T1000 (cell line): ENCODE measurements at regions not wholly inside any gene's neighbourhood (a gene's known extent, or its start where the extent isn't known, plus 50 kb on each side); places are given as distances from the start of the nearest gene placed in this dataset.
"Not testable (repeated sequence)": the region's sequence is repeated elsewhere in the genome, so short reads cannot be mapped to it uniquely, and the experiment has no call there.

Experiments
- DNase-seq: peaks from one replicate; lab custom pipeline; 2025; ENCODE audit warnings: mixed read lengths; lab: John Stamatoyannopoulos, UW

DNA sequence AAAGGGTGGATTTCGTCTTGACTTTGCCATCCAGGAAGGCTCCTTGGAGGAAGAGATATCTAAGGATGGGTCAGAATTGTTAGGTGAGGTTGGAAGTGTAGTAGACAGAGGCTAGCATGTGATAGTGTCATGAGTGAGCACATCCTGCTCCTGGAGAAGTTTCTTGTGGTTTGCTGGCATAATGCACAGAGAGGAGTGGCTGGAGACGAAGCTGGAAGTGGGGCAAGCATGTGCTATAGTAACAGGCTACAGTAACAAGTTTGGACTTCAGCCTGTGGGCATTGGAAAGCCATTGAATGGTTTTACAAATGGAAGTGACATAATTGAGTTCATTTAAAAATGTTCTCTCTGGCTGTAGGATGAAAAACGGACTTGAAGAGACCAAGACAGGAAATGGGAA, 175.6 kb upstream of the VWC2 start:
- no peak for DNase-seq

DNA sequence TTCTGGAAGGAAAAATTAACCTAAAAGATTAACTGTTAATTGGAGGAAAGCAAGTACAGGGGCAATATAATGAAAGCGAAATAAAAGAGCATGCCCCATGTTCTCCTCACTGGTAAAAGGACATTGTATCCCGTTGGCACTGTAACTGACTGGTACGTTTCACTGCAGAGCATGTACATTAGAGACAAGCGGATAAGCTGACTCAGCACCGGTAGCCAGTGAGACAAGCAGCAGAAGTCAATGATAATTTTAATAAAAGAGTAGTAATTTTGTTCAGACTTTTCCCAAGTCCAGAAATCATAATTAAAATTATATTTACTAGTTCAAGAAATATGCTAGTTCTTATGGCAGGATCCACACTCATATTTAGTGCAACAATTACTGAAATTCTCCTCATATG, 161.5 kb upstream of the VWC2 start:
- no peak for DNase-seq

DNA sequence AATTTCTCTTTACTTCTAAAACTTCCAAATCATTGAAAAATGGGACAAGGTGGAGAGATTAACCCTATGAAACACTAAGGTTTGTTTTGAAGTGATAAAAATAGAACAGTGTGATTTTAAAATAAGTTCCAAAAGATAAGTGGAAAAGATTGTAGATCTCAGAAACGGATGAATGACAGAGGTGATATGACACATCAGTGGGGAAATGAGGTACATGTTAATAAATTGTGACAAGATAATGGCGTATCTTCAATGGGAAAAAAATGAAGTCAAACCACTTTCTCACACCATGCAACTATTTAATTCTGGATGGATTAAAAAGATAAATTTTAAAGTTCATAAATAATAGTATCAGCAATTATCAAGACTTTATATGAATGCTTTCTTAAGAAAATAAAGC, 159.7 kb upstream of the VWC2 start:
- no peak for DNase-seq

DNA sequence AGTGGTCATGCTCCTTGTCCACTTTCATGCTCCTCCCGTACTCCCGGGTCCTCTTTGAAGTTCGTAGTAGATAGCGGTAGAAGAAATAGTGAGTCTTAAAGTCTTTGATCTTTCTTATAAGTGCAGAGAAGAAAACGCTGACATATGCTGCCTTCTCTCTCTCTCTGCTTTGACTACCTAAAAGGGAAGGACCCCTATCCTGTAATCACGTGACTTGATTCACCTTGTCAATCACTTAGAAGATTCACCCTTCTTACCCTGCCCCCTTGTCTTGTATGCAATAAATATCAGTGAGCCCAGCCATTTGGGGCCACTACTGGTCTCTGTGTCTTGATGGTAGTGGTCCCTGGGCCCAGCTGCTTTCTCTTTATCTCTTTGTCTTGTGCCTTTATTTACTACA, 158.5 kb upstream of the VWC2 start:
- not testable (repeated sequence) for DNase-seq

DNA sequence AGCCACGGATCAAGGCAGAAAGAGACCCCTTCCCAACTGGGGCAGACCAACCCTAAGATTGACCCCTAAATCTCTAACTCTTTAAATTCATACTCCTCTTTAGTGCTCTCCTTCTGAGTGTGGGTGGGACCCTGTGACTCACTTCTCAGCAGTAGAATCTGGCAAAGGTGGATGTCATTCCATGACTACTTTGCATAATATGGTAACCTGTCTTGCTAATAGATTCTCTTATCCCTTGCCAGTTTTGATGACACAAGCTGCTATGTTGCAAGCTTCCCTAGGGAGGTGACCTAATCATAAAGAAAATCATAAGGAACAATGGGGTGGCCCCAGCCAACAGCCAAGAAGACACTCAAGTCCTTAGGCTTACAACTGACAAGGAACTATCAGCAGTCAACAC, 155.4 kb upstream of the VWC2 start:
- no peak for DNase-seq

DNA sequence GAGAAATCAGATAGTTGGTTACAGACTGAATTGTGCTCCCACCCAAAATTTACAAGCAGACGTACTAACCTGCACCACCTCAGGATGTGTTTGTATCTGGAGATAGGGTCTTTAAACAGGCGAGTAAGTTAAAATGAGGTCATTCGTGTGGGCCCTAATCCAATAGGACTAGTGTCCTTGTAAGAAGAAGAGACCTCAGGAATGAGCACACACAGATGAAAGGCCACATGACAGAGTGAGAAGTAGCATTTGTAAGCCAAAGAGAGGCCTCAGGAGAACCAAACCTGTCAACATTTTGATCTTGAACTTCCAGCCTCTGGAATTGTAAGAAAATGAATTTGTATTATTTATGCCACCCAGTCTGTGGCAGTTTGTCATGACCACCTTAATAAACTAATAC, 149.5 kb upstream of the VWC2 start:
- DNase-seq, result no peak

DNA sequence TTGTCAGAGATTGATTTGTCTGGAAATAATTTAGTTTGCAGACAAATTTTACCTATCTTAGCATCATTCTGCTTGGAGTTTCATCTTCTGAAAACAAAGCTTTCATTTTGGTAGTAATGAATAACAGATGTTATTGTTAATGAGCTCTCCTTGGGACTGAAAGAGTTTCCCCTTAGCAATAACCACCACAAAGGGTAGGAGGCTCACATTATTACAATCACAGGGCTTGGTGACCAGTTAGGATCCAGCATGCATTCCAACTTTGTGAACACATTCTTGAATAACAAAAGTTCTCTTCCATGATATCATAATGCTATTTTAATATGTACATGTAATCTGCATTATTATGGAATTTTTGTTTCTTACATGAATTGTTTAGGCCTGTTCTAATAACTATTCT, 148.8 kb upstream of the VWC2 start:
- no peak for DNase-seq

DNA sequence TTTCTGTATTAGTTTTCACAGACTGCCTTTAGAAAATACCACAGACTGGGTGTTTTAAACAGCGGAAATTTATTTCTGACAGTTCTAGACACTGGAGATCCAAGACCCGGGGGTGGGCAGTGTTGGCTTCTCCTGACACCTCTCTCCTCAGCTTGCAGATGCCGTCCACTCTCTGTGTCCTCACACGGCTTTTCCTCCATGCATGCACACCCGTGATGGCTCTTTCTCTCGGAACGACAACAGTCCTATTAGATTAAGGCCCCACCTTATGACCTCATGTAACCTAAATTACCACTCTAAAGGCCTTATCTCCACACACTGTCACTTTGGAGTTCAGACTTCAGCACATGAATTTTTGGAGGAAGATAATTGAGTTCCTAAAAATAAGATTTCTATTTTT, 142.9 kb upstream of the VWC2 start:
- no peak for DNase-seq

DNA sequence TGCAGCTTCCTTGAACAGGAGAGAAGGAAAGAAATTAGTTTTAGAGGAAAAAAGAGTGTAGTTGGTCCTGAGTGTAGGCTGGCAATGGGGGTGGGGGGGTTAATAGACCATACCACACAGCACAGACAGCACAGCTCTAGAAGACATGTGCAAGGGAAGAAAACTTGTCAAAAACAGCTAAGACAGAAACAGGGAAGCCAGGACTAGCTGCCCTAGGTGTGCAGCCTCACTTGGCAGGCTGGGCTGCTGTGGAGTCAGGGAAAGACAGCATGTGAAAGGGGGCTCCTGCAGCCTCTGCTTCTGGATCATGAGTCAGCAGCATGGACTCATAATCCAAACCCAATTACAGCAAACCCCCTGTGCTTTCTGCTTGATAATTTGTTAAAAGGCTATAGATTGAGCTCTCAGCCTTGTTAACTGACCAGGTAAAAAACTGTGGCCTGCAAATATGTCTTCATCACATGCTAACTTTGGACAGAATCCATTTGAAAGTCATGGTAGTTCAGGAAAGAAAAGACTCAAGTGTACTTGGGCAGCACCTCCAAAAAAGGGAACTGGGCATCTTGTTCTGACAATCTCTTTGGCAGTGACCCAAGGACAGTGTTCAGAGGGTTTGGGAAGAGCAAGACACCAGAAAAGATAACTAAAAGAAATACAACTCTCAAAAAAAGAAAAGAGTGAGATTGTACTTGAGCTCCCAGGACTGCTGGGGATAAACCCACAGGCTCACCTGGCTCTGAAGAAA, 142.2 kb upstream of the VWC2 start:
- DNase-seq, result no peak

DNA sequence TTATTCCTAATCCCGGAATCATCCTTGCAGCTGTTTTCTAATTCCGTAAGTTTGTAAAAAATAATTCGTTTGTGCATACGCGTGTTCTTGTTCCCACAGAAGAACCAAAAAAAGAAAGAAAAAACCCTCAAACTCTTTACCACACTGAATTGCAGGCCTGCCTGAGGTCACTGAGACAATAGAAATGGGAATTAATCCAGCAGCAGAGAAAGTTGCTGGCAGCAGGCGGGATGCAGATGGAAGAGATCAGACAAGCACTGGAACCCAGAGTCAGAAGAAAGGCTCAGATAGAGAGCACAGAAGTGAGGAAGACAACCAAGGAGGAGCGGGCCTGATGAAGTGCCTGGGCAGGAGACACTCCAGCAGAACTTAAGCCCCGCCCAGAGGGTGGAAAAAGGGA, 141.5 kb upstream of the VWC2 start:
- DNase-seq, result no peak

DNA sequence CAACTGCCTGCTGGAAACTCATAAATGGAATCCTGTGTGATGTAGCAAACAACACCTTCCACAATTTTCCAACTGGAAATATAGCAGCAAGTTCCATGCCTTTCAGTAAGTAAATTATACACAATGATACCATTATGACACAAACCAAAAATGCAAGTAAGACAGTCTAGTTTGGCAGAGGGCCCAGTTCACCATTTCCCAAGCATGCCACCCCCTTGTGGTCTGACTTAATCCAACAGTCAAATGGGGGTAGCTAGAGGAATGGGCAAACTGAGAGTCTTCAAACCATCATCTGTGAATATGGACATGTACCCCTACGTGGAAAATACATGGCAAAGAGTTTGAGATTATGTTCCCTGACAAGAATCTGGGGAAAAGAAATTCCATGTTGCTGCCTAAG, 137.6 kb upstream of the VWC2 start:
- DNase-seq, result no peak

DNA sequence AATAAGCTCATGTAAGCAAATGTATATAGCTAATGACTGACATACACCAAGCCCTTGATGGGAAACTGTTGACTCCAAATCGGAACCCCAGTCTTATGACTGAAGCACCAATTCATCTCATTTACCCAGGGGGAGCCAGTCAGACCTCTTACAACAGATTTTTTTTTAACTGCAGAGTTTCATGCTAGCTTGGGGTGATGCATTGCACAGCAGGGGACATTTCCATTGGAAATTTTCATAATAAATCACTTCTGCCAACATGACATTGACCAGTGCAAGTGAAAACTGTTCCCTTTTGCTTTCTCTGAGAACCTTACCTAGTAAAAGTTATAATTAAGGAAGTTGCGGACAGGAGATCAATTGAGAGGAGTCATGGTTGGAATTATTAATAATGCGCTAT, 137.0 kb upstream of the VWC2 start:
- no peak for DNase-seq

DNA sequence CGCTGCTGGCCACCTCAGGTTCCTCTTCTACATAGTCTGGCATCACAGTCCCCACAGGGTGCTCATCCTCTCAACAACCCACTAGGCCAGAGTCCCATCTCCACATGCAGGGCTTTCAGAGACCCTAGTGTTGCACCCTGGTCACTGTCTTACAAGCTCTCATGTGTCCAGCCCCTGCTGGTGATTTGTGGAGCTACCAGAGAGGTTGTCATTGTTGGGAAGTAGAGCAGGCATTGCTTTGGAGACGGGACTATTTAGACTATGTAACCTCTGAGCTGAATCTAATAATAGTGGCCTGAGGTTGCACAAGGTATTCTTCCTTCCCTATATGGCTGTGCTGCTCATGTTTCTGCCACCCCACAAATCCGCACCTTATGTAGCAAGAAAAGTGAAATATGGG, 135.3 kb upstream of the VWC2 start:
- no peak for DNase-seq

DNA sequence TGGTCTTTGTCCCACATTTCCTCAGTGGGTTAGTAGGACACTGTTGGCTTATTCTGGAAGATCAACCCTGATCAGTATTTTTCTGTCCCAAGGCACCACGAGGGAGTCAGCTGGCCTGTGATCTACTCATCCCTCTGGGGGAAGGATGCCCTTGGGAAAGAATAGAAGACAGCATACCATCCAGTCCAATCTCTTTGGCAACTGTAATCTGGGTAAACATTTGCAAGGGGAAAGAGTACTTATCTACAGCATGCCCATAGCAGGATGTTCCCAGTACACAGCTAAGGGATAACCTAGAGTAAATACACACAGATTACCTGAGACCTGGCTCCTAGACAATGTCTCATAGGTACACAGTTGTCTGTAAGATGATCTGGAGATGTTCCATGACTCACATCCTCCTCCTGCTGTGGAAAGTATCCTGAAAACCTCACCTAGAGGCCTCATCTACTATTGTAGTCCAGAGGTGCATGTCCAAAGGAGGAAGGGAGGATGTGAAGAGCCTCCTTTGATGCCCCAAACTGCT, 134.3 kb upstream of the VWC2 start:
- no peak for DNase-seq

DNA sequence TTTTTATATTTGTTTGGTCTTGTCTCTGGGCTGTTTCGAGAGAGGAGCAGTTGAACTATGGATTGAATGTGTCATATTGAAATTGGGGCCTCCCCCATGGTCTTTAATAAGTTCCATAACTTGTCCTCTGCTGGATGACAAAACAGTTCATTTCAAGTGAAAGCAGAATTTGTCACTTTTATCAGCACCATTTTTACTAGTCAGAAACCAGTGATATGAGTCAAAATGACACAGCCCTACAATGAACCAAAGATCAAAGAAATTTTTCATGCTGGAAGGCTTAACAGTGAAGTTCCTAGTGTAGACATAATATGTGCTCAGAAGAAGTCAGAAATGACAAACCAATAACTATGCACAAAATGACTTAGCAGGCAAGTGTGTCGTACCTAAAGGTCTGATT, 133.6 kb upstream of the VWC2 start:
- DNase-seq, result no peak

DNA sequence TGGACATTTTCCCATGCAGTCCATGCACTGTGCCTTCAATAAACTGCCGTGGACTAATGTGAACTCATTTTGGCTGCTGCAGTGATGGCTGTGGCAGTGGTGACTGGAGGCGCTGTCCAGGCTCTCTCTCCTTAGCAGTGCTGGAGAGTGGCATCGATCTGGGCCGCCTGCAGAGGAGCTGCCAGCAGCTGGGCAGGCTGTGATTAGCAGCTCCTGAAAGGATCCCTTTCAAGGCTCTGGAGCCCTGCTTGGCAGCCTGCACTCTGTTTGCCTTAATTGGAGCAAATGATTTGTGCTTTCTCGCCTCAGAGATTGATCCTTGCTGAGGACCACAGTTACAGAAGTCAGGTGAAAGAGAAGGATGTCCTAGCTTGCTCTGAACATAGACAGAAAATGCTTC, 130.1 kb upstream of the VWC2 start:
- DNase-seq, result no peak

DNA sequence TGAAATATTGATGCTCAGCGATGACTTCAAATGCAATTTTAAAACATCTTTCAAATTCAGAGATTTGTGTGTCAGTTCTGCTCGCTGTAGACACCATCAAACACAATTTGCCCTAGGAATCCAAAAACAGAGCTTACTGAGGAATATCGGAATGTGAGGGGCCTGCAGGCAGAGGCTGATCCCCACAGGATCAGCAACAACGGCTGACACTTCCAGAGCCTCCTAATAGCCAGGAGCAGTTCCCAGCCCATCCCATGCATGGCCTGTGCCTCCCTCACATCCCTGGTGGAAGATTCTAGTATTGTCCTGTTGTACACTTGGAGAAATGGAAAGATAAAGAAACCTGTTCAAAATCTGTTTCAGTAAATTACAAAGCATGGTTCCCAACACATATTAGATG, 129.7 kb upstream of the VWC2 start:
- no peak for DNase-seq

DNA sequence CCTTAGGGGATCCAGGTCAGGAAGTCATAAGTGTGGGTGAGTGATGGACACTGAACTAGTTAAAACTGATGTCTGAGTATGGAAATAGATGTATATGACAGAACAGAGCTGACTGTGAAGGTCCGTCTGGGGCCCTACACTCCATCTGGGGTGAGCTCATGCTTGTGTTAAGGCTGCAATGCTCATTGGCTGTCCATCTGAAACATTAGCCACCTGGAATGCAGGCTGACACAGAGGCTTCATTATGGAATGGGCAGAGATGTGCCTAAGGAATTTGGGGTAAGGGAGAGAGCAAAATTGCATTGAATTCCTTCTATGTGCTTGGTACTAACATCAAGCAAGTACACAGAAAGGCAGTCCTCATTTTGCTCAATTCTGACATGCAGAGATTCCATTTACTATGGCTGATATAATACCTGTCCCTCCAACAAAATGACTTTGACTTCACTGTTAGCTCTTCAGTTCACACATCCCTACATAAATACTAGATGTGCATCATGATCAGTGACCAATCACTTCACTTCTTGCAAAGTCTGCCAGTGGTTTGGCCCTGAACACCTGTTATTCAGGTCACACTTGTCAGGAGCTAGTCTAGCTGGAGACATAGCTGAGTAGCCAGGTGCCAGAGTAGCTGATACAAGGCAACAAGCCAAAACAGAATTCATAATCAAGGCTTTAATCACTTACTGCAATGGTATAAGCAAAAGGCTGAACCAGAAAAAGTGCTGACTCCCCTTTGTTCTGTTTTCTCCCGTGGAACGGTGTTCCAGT, 128.9 kb upstream of the VWC2 start:
- no peak for DNase-seq

DNA sequence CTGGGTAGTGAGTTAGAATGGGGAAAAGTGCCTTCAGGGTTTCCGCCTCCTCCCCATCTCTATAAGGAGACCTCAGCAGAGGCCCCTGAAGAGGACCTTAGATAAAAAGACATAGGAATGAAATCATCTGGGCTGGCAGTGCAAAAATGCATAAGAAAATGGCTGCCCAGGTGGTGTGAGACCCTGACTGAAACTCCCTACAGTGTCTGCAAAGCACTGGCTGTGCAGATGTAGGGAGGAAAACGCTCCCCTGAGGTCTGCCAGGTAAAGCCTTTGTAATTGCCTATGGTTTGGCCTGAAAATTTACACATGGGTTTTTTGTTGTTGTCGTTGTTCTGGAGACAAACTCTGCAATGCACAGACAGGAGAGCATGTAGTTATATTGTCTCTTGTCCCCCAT, 128.1 kb upstream of the VWC2 start:
- DNase-seq, result no peak

DNA sequence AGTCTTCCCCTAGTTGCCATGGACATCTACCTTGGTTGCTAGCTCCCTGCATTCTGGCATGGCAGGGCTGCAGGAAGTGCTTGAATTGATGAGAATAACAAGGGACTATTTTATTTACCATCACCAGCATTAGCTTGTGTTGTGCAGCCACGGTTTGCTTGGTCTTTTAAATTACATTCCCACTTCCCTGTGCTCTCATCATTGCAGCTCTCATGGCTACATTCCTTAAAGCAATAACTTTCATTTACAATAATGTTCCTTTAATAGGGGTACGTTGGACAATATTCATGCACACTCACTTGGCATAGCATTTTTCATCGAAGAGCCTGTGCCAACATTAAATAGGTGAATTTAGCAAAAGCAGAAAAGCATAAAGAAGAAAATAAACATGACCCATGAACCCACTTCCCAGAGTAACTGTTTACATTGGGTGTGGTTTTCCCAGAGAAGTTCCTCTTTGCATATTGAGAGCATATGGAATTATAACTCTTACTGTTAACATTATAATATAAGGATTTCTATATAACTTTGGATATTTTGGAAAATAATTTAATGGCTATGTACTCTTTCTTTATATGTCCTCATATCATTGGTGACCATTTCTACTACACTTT, 113.2 kb upstream of the VWC2 start:
- DNase-seq, result no peak

DNA sequence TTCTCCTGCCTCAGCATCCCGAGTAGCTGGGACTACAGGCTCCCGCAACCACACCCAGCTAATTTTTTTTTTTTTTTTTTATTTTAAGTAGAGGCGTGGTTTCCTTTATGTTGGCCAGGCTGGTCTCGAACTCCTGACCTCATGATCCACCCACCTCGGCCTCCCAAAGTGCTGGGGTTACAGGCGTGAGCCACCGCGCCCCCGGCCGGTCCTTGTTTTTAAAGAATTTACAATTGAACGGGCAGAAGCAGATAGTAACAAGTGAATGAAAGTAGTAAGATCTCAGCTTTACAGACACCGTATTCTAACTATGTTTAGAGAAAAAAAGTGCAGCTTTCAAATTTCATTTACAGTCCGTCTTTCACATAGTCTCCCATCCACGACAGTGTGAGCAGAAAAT, 112.5 kb upstream of the VWC2 start:
- DNase-seq, result no peak

DNA sequence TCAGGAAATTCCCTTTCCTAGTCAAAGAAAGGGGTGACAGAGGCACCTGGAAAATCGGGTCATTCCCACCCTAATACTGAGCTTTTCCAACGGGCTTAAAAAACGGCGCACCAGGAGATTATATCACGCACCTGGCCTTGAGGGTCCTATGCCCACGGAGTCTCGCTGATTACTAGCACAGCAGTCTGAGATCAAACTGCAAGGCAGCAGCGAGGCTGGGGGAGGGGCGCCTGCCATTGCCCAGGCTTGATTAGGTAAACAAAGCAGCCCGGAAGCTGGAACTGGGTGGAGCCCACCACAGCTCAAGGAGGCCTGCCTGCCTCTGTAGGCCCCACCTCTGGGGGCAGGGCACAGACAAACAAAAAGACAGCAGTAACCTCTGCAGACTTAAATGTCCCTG, 107.5 kb upstream of the VWC2 start:
- DNase-seq, result not testable (repeated sequence)

DNA sequence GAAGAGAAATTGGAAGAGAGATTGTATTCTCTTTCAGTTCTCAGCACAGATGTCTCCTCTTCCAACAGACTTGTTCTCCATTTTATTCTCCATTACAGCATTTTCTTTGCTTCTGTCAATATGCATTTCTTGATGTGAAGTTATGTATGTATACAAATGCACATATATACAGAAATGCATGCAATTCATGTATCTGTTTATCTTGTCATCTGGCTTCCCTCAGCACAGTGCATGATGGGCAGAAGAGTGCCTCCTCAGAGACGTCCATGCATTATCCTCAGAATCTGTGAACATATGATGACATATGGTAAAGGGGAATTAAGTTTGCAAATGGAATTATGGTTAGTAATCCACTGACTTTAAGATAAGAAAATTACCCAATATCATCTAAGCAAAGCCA, 106.7 kb upstream of the VWC2 start:
- DNase-seq, result no peak
